Sigmoid colon (tissue), 4 donors: ENCODE measurements at regions not wholly inside any gene's neighbourhood (a gene's known extent, or its start where the extent isn't known, plus 50 kb on each side); places are given as distances from the start of the nearest gene placed in this dataset.

Source experiments
- CTCF ChIP-seq, 4 experiments: fragments of 450-650 bp in 3 of 4; fragments of 200-600 bp in 1 of 4; IDR thresholded peaks; one replicate each; pipeline ENCODE4 v1.5.1; 2016 to 2019; ENCODE audit warnings: antibody characterized with exemption in 4 of 4, mild to moderate bottlenecking in 3 of 4, moderate library complexity in 2 of 4
- EP300 ChIP-seq, 4 donors: sonication (generic); formaldehyde crosslinking; IDR thresholded peaks; one replicate each; pipeline ENCODE4 v1.6.1; 2017; ENCODE audit warnings: antibody characterized with exemption in 4 of 4
- POLR2A ChIP-seq, 2 donors: fragments of 450-650 bp; IDR thresholded peaks; one replicate each; pipeline ENCODE4 v1.6.1; 2016; ENCODE audit warnings: antibody characterized with exemption in 2 of 2, mild to moderate bottlenecking in 2 of 2, moderate library complexity in 2 of 2
- POLR2AphosphoS5 ChIP-seq, 4 donors: sonication (generic); formaldehyde crosslinking; IDR thresholded peaks; one replicate each; pipeline ENCODE4 v1.6.1; 2017; ENCODE audit warnings: antibody characterized with exemption in 4 of 4

GRCh38 chr5:174520420-174521396 is 203.7 kb upstream of the MSX2 start:
- TF ChIP-seq CTCF (IDR thresholded peaks at IDR 0.05) (no peak), EP300 (IDR thresholded peaks at IDR 0.05) (no peak), POLR2A (IDR thresholded peaks at IDR 0.05) (no peak), POLR2AphosphoS5 (IDR thresholded peaks at IDR 0.05) (no peak)
